ENCODE measurements at regions not wholly inside any gene's neighbourhood (a gene's known extent, or its start where the extent isn't known, plus 50 kb on each side); places are given as distances from the start of the nearest gene placed in this dataset.

DNA sequence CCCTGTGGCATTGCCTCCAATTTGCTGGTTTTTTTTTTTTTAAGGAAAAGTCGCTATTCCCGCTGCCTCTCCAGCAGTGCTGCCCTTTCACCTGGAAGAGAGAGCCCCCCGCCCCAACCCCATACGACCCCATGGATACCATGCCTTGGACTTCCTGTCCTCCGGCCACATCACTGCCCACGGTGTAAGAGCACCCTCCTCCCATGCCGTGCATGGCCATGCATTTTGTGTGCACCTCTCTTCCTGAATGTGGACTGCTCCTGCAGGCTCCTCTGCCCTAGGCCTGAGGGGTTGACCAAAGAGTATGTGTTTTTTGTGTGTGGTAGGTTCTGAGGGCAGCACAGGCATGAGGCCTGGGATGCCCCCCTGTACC, 65.6 kb upstream of the SPON1 start:
- TF ChIP-seq CEBPB (IDR thresholded peaks at IDR 0.05) (no peak), TAF1 (IDR thresholded peaks at IDR 0.05; ENCODE audit: low read depth) (no peak), EGR1 (IDR thresholded peaks at IDR 0.05) (no peak), NFIC (IDR thresholded peaks at IDR 0.05) (no peak), ZBTB7A (IDR thresholded peaks at IDR 0.05; ENCODE audit: low read depth) (no peak), EP300 (IDR thresholded peaks at IDR 0.05; ENCODE audit: borderline replicate concordance) (no peak)
- TF ChIP-seq, protein P1, sequence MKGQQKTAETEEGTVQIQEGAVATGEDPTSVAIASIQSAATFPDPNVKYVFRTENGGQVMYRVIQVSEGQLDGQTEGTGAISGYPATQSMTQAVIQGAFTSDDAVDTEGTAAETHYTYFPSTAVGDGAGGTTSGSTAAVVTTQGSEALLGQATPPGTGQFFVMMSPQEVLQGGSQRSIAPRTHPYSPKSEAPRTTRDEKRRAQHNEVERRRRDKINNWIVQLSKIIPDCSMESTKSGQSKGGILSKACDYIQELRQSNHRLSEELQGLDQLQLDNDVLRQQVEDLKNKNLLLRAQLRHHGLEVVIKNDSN (IDR thresholded peaks at IDR 0.05): no peak
- TF ChIP-seq, protein P2, sequence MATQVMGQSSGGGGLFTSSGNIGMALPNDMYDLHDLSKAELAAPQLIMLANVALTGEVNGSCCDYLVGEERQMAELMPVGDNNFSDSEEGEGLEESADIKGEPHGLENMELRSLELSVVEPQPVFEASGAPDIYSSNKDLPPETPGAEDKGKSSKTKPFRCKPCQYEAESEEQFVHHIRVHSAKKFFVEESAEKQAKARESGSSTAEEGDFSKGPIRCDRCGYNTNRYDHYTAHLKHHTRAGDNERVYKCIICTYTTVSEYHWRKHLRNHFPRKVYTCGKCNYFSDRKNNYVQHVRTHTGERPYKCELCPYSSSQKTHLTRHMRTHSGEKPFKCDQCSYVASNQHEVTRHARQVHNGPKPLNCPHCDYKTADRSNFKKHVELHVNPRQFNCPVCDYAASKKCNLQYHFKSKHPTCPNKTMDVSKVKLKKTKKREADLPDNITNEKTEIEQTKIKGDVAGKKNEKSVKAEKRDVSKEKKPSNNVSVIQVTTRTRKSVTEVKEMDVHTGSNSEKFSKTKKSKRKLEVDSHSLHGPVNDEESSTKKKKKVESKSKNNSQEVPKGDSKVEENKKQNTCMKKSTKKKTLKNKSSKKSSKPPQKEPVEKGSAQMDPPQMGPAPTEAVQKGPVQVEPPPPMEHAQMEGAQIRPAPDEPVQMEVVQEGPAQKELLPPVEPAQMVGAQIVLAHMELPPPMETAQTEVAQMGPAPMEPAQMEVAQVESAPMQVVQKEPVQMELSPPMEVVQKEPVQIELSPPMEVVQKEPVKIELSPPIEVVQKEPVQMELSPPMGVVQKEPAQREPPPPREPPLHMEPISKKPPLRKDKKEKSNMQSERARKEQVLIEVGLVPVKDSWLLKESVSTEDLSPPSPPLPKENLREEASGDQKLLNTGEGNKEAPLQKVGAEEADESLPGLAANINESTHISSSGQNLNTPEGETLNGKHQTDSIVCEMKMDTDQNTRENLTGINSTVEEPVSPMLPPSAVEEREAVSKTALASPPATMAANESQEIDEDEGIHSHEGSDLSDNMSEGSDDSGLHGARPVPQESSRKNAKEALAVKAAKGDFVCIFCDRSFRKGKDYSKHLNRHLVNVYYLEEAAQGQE (IDR thresholded peaks at IDR 0.05; ENCODE audit: low read depth): no peak

DNA sequence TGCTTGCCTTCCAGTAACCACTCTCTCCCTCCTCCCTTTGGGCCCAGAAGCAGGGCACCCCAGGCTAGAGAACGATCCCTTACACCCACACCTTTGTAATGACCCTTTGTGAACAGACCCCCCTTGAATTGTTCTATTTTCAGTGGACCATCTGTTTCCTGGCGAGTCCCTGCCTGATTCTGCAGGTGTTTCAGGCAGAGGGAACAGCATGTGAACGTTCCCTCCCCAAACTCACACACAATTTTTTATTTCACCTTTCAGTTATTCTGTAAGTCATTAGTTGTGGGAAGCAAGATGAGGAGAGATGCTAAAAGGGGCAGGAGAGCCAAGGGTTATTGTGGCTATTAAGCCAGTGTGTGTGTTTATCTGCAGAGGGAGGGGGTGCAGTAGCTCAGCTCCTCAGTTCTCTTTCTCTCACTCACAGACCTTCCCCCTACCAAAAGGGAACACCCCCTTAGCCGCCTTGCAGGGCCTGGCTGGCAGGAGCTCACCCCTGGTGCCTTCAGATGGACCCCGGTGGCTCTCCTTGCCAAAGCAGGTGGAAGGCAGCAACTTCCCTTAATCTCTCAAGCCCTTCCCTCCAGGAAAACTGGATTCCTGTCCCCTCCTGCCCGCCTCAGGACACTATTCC, 64.8 kb upstream of the SPON1 start:
- TF ChIP-seq CREB1 (IDR thresholded peaks at IDR 0.05; ENCODE audit: low read depth): no peak
- TF ChIP-seq TAF1 (IDR thresholded peaks at IDR 0.05; ENCODE audit: low read depth): no peak

DNA sequence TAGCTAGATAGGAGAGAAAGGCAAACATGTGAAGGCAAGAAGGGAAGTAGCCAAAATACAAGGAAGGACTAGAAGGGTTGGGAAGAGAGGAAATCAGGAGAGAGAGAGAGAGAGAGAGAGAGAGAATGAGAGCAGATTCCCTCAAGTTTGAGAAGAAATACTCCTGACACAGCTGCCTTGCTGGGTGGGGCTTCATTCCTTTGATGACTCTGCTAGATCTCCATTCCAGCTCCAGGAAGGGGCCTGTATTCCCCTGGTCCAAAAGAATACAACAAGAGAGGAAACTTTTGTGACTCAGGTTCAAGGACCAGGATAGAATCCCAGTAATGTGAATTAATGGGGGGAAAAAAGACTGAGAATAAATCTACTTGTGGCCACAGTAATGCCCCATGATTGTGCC, 62.9 kb upstream of the SPON1 start:
- TF ChIP-seq FOXM1 (IDR thresholded peaks at IDR 0.05; ENCODE audit: borderline replicate concordance, low read depth): no peak
- TF ChIP-seq CEBPB (IDR thresholded peaks at IDR 0.05): no peak
- TF ChIP-seq, protein P2 (IDR thresholded peaks at IDR 0.05; ENCODE audit: low read depth): no peak
- no peak for TF ChIP-seq NFIC (IDR thresholded peaks at IDR 0.05)
- TF ChIP-seq EP300 (IDR thresholded peaks at IDR 0.05; ENCODE audit: borderline replicate concordance): no peak
- TF ChIP-seq YY1 (IDR thresholded peaks at IDR 0.05; ENCODE audit: low read depth): no peak
- TF ChIP-seq CREB1 (IDR thresholded peaks at IDR 0.05; ENCODE audit: low read depth): no peak
- no peak for TF ChIP-seq RAD21 (IDR thresholded peaks at IDR 0.05; ENCODE audit: low read depth)
- TF ChIP-seq, protein P3, sequence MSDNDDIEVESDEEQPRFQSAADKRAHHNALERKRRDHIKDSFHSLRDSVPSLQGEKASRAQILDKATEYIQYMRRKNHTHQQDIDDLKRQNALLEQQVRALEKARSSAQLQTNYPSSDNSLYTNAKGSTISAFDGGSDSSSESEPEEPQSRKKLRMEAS (IDR thresholded peaks at IDR 0.05): no peak
- TF ChIP-seq, protein P1 (IDR thresholded peaks at IDR 0.05): no peak
- no peak for TF ChIP-seq TCF12 (IDR thresholded peaks at IDR 0.05; ENCODE audit: low read depth)
- TF ChIP-seq TEAD4 (IDR thresholded peaks at IDR 0.05): no peak
- no peak for TF ChIP-seq ZBTB7A (IDR thresholded peaks at IDR 0.05; ENCODE audit: low read depth)
- no peak for TF ChIP-seq TAF1 (IDR thresholded peaks at IDR 0.05; ENCODE audit: low read depth)

DNA sequence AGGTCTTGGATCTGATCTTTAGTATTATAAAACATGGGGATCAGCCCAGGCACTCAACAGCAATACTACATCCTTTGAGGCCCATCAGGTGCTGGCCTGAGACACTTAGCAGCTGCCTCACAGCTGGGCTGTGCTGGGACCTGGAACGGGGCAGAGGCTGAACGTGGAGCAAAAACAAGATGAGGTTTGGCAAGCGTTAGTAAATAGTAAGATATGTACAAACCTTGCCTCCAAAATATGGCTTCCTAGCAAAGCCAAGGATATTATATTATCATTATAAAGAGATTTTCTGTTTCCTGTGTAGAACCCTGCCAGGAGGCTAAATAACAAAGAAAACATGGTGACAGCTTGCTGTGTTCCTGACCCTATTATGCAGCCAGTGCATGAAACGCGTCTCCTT, 60.0 kb upstream of the SPON1 start:
- TF ChIP-seq, protein P3 (IDR thresholded peaks at IDR 0.05): no peak

DNA sequence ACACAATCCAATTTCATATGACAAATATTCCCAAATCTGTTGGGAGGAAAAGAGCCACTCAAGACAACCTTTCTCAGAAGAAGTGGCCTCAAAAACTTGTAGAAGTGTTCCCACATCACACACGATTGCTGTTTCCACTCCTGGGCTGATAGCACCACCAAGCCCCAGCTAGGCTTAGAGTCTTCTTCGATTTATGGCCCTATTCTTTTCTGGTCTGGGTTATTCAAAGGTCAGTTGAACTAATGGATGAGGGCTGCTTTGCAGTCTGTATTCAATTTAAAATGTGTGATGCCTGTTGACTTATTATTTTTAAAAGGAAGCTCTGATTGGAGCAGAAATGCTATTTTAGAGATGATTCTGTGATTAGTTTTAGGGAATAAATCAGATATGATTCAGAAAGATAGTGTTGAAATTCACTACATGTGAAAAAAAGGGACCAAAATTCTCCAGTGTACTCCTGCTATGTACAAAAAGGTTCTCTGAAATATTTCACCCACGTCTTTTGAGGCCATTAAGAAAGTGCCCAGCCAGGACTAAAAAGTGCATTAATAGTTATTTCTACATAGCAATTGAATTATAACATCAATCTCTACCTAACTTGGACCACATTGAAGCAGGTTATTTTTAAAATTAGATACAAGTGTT, 57.3 kb upstream of the SPON1 start:
- TF ChIP-seq, protein P2 (IDR thresholded peaks at IDR 0.05; ENCODE audit: low read depth): no peak
- TF ChIP-seq ZBTB7A (IDR thresholded peaks at IDR 0.05; ENCODE audit: low read depth) (no peak), FOXM1 (IDR thresholded peaks at IDR 0.05; ENCODE audit: borderline replicate concordance, low read depth) (no peak), YY1 (IDR thresholded peaks at IDR 0.05; ENCODE audit: low read depth) (no peak), TAF1 (IDR thresholded peaks at IDR 0.05; ENCODE audit: low read depth) (no peak), RAD21 (IDR thresholded peaks at IDR 0.05; ENCODE audit: low read depth) (no peak), TCF12 (IDR thresholded peaks at IDR 0.05; ENCODE audit: low read depth) (no peak), TEAD4 (IDR thresholded peaks at IDR 0.05) (no peak), CEBPB (IDR thresholded peaks at IDR 0.05) (no peak), NFIC (IDR thresholded peaks at IDR 0.05) (no peak), EP300 (IDR thresholded peaks at IDR 0.05; ENCODE audit: borderline replicate concordance) (no peak), CREB1 (IDR thresholded peaks at IDR 0.05; ENCODE audit: low read depth) (no peak), EGR1 (IDR thresholded peaks at IDR 0.05) (no peak)
- TF ChIP-seq, protein P1 (IDR thresholded peaks at IDR 0.05): no peak
- TF ChIP-seq, protein P3 (IDR thresholded peaks at IDR 0.05): no peak
